ENCODE measurements at regions not wholly inside any gene's neighbourhood (a gene's known extent, or its start where the extent isn't known, plus 50 kb on each side); places are given as distances from the start of the nearest gene placed in this dataset.

DNA sequence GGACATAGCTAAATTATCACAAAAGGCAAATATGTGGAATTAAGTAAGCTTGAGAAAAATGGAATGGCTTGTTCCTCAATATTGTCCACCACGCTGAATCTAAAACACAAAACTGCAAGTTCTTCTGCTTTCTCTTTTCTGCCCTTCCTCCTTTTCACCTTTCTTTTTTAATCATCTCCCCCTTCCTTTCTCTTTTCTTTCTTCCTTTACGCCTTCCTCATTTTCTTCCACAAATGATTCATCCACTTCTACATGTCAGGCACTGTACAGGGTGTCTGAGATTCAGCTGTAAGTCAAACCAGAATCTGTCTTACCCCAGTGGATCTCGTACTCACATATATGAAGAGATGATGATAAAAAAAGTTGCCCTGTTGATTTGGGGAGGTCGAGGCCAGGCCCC lies 1182.5 kb downstream of the MRPL39 start:
- no peak for TF ChIP-seq EP300 (IDR thresholded peaks at IDR 0.05; ENCODE audit: borderline replicate concordance)
- TF ChIP-seq, protein P1, sequence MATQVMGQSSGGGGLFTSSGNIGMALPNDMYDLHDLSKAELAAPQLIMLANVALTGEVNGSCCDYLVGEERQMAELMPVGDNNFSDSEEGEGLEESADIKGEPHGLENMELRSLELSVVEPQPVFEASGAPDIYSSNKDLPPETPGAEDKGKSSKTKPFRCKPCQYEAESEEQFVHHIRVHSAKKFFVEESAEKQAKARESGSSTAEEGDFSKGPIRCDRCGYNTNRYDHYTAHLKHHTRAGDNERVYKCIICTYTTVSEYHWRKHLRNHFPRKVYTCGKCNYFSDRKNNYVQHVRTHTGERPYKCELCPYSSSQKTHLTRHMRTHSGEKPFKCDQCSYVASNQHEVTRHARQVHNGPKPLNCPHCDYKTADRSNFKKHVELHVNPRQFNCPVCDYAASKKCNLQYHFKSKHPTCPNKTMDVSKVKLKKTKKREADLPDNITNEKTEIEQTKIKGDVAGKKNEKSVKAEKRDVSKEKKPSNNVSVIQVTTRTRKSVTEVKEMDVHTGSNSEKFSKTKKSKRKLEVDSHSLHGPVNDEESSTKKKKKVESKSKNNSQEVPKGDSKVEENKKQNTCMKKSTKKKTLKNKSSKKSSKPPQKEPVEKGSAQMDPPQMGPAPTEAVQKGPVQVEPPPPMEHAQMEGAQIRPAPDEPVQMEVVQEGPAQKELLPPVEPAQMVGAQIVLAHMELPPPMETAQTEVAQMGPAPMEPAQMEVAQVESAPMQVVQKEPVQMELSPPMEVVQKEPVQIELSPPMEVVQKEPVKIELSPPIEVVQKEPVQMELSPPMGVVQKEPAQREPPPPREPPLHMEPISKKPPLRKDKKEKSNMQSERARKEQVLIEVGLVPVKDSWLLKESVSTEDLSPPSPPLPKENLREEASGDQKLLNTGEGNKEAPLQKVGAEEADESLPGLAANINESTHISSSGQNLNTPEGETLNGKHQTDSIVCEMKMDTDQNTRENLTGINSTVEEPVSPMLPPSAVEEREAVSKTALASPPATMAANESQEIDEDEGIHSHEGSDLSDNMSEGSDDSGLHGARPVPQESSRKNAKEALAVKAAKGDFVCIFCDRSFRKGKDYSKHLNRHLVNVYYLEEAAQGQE (IDR thresholded peaks at IDR 0.05; ENCODE audit: low read depth): no peak
- TF ChIP-seq CREB1 (IDR thresholded peaks at IDR 0.05; ENCODE audit: low read depth): no peak
- no peak for TF ChIP-seq TEAD4 (IDR thresholded peaks at IDR 0.05)
- TF ChIP-seq, protein P2, sequence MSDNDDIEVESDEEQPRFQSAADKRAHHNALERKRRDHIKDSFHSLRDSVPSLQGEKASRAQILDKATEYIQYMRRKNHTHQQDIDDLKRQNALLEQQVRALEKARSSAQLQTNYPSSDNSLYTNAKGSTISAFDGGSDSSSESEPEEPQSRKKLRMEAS (IDR thresholded peaks at IDR 0.05): no peak
- TF ChIP-seq, protein P3, sequence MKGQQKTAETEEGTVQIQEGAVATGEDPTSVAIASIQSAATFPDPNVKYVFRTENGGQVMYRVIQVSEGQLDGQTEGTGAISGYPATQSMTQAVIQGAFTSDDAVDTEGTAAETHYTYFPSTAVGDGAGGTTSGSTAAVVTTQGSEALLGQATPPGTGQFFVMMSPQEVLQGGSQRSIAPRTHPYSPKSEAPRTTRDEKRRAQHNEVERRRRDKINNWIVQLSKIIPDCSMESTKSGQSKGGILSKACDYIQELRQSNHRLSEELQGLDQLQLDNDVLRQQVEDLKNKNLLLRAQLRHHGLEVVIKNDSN (IDR thresholded peaks at IDR 0.05): no peak
- TF ChIP-seq NFIC (IDR thresholded peaks at IDR 0.05): no peak
- TF ChIP-seq TAF1 (IDR thresholded peaks at IDR 0.05; ENCODE audit: low read depth): no peak
- TF ChIP-seq FOXM1 (IDR thresholded peaks at IDR 0.05; ENCODE audit: borderline replicate concordance, low read depth): no peak
- no peak for TF ChIP-seq RAD21 (IDR thresholded peaks at IDR 0.05; ENCODE audit: low read depth)
- TF ChIP-seq EGR1 (IDR thresholded peaks at IDR 0.05): no peak
- TF ChIP-seq YY1 (IDR thresholded peaks at IDR 0.05; ENCODE audit: low read depth): no peak
- TF ChIP-seq TCF12 (IDR thresholded peaks at IDR 0.05; ENCODE audit: low read depth): no peak
- TF ChIP-seq ZBTB7A (IDR thresholded peaks at IDR 0.05; ENCODE audit: low read depth): no peak
